SH-SY5Y (cell line): ENCODE measurements at regions not wholly inside any gene's neighbourhood (a gene's known extent, or its start where the extent isn't known, plus 50 kb on each side); places are given as distances from the start of the nearest gene placed in this dataset.

Experiments used
- GATA2 ChIP-seq: IDR thresholded peaks from 2 replicates; pipeline ENCODE4 v1.6.1; 2011; ENCODE audit warnings: mild to moderate bottlenecking, low read depth, low read length
- GATA3 ChIP-seq: IDR thresholded peaks from 2 replicates; pipeline ENCODE4 v1.6.1; 2011; ENCODE audit warnings: low read depth, mild to moderate bottlenecking, low read length, moderate library complexity

DNA sequence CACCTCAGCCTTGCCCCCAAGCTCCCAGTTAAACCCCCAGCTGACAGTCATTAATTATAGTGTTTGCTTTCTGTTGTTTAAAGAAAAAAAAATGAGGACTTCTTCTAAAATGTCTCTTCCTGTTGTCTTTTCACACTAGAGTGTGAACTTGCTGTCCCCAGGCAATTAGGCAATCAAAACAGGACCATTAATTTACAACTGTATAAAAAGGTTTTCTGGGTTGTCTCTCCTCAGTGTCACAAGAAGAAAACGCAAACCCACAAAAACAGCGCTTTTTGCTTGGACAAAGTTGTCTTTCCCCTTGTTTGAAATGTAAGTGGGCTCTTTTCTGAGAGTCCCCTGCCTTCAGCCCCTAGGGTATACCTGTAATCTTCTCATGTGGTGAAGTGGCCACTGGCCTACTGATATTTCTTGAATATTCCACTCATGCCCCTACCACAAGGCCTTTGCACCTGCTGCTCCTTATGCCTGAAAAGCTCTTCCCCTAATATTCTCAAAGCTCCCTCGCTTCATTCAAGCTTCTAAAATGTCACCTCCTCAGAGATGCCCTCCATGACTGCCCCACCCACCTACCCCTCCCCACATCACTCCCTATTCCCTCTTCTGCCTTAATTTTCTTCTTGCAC lies 158.9 kb upstream of the PWP1 start:
- TF ChIP-seq GATA3 (no peak), GATA2 (no peak)
